ENCODE measurements at regions not wholly inside any gene's neighbourhood (a gene's known extent, or its start where the extent isn't known, plus 50 kb on each side); places are given as distances from the start of the nearest gene placed in this dataset.

GRCh38 chr15:59801649-59802048 lies 112.5 kb upstream of the BNIP2 start:
- TF ChIP-seq ZFX (IDR thresholded peaks at IDR 0.05) (no peak), CTCF (conservative IDR thresholded peaks at IDR 0.05) (no peak)
- H3K27ac ChIP-seq: no peak overlapping the region

- TF ChIP-seq CTCF (conservative IDR thresholded peaks at IDR 0.05): no peak
- no peak for TF ChIP-seq ZFX (IDR thresholded peaks at IDR 0.05)
- no peak overlapping the region for H3K27ac ChIP-seq
These were observed 109.4 kb upstream of the BNIP2 start for GRCh38 chr15:59798605-59798917.

- no peak for TF ChIP-seq CTCF (conservative IDR thresholded peaks at IDR 0.05)
- TF ChIP-seq ZFX (IDR thresholded peaks at IDR 0.05): no peak
- no peak overlapping the region for H3K27ac ChIP-seq
These were observed 108.9 kb upstream of the BNIP2 start for GRCh38 chr15:59797756-59798604.

GRCh38 chr15:59794229-59794886 lies 105.2 kb upstream of the BNIP2 start:
- no peak overlapping the region for H3K27ac ChIP-seq
- TF ChIP-seq CTCF (conservative IDR thresholded peaks at IDR 0.05): no peak

- H3K27ac ChIP-seq: no peak overlapping the region
- TF ChIP-seq ZFX (IDR thresholded peaks at IDR 0.05) (no peak), CTCF (conservative IDR thresholded peaks at IDR 0.05) (no peak)
These were observed 103.2 kb upstream of the BNIP2 start for GRCh38 chr15:59792359-59792758.

GRCh38 chr15:59791755-59792154 lies 102.6 kb upstream of the BNIP2 start:
- H3K27ac ChIP-seq: no peak overlapping the region
- TF ChIP-seq CTCF (conservative IDR thresholded peaks at IDR 0.05) (no peak), ZFX (IDR thresholded peaks at IDR 0.05) (no peak)

GRCh38 chr15:59791079-59791478 lies 102.0 kb upstream of the BNIP2 start:
- no peak for TF ChIP-seq ZFX (IDR thresholded peaks at IDR 0.05)
- no peak for TF ChIP-seq CTCF (conservative IDR thresholded peaks at IDR 0.05)
- H3K27ac ChIP-seq: no peak overlapping the region

- H3K27ac ChIP-seq: peak overlapping the region; percentile 67
These were observed 97.3 kb upstream of the BNIP2 start for GRCh38 chr15:59786466-59786865.

GRCh38 chr15:59785981-59786380 lies 96.9 kb upstream of the BNIP2 start:
- peak overlapping the region; percentile 67 for H3K27ac ChIP-seq

GRCh38 chr15:59783774-59784520 lies 94.8 kb upstream of the BNIP2 start:
- H3K27ac ChIP-seq: peak overlapping the region; percentile 72
